Natural killer cell (primary cell): ENCODE measurements at regions not wholly inside any gene's neighbourhood (a gene's known extent, or its start where the extent isn't known, plus 50 kb on each side); places are given as distances from the start of the nearest gene placed in this dataset.

Experiments
- ATAC-seq, 3 donors: fragments of 150-1000 bp in 2 of 3; fragments of 200-7000 bp in 1 of 3; cut with Tn5 transposase; 1 replicate in 1 of 3; 2 replicates in 2 of 3; pipeline ENCODE4 v1.10.0; 2021; ENCODE audit warnings: mild to moderate bottlenecking in 2 of 3, moderate library complexity in 2 of 3
- DNase-seq, 2 donors: peaks; one replicate each; pipeline versions ENCODE4 v3.0.0 to v3.0.0-alpha.2; 2013 to 2021; ENCODE audit warnings: mixed read lengths in 1 of 2
- H3K27ac ChIP-seq: one replicate; pipeline ENCODE4 v1.5.1; 2013; ENCODE audit warnings: mild to moderate bottlenecking, low read length
- H3K27me3 ChIP-seq: one replicate; pipeline ENCODE4 v1.6.1; 2013; ENCODE audit warnings: low read length; ENCODE audit not compliant: control insufficient read depth, insufficient read depth
- H3K36me3 ChIP-seq: one replicate; pipeline ENCODE4 v1.6.1; 2013; ENCODE audit warnings: low read length; ENCODE audit not compliant: control insufficient read depth, insufficient read depth
- H3K4me1 ChIP-seq: one replicate; pipeline ENCODE4 v1.6.1; 2013; ENCODE audit warnings: low read length; ENCODE audit not compliant: control insufficient read depth, insufficient read depth
- H3K4me3 ChIP-seq: one replicate; pipeline ENCODE4 v1.5.1; 2013; ENCODE audit warnings: low read length
- H3K9me3 ChIP-seq: one replicate; pipeline ENCODE4 v1.6.1; 2013; ENCODE audit warnings: low read length; ENCODE audit not compliant: control insufficient read depth, insufficient read depth
- H3K27ac Mint-ChIP-seq, 2 donors: one replicate each; pipeline ENCODE4 v1.8.0; 2022; ENCODE audit warnings: mild to moderate bottlenecking in 2 of 2, mixed read lengths in 2 of 2, moderate library complexity in 1 of 2
- H3K27me3 Mint-ChIP-seq, 2 donors: one replicate each; pipeline ENCODE4 v1.8.0; 2022; ENCODE audit warnings: low read depth in 2 of 2, mixed read lengths in 2 of 2
- H3K36me3 Mint-ChIP-seq: one replicate; pipeline ENCODE4 v1.8.0; 2022; ENCODE audit warnings: mixed read lengths
- H3K4me1 Mint-ChIP-seq, 2 donors: one replicate each; pipeline ENCODE4 v1.8.0; 2022; ENCODE audit warnings: mixed read lengths in 2 of 2
- H3K4me3 Mint-ChIP-seq: one replicate; pipeline ENCODE4 v1.8.0; 2022; ENCODE audit warnings: mild to moderate bottlenecking, moderate library complexity, mixed read lengths
- H3K9me3 Mint-ChIP-seq, 2 donors: one replicate each; pipeline ENCODE4 v1.8.0; 2022; ENCODE audit warnings: mixed read lengths in 2 of 2
- WGBS: methylation state at CpG from one replicate; pipeline ENCODE4 v1.1.7; 2013; ENCODE audit warnings: missing lambda C conversion rate; ENCODE audit not compliant: insufficient coverage; 5-methylcytosine and 5-hydroxymethylcytosine counted together
- intact Hi-C: fragments of 100-400 bp; cut with micrococcal nuclease; formaldehyde crosslinking; loops from one replicate; pipeline ENCODE4 v1.14.2; 2022
- TF ChIP-seq, protein P1 (sequence below): fragments of 200-600 bp; IDR thresholded peaks from one replicate; pipeline ENCODE4 v1.8.0; 2022; ENCODE audit warnings: antibody characterized with exemption

DNA sequence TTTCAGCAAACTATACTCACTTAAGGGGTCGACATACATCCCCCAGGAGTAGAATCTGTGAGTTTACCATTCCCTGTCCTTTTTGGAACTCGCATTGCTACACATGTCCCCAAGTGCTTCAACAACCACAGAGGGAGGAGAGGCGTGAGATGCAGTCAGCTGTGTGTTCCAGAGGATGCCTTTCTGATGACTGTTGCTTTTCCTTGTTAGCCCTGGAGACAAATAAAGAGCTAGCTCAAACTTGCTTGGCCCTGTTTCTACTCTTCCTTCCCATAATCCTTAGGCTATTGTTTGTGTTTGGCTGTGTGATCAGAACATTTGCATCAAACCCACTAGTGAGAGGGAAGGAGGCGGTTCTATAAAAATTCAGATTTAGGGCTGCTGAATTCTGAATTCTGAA lies 264.0 kb downstream of the ENGASE start:
- no peaks in the 10 kb centered on the region for H3K36me3 Mint-ChIP-seq
- WGBS, result 61% methylated on average over 4 of the region's 4 CpGs
- no peaks in the 10 kb centered on the region for H3K9me3 Mint-ChIP-seq
- H3K4me1 ChIP-seq, result peaks cover 9% of the 10 kb centered on the region
- H3K36me3 ChIP-seq, result no peaks in the 10 kb centered on the region
- H3K27ac Mint-ChIP-seq, result no peak overlapping the region
- no peaks in the 10 kb centered on the region for H3K9me3 ChIP-seq
- TF ChIP-seq, protein P1, sequence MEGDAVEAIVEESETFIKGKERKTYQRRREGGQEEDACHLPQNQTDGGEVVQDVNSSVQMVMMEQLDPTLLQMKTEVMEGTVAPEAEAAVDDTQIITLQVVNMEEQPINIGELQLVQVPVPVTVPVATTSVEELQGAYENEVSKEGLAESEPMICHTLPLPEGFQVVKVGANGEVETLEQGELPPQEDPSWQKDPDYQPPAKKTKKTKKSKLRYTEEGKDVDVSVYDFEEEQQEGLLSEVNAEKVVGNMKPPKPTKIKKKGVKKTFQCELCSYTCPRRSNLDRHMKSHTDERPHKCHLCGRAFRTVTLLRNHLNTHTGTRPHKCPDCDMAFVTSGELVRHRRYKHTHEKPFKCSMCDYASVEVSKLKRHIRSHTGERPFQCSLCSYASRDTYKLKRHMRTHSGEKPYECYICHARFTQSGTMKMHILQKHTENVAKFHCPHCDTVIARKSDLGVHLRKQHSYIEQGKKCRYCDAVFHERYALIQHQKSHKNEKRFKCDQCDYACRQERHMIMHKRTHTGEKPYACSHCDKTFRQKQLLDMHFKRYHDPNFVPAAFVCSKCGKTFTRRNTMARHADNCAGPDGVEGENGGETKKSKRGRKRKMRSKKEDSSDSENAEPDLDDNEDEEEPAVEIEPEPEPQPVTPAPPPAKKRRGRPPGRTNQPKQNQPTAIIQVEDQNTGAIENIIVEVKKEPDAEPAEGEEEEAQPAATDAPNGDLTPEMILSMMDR, result no peak
- H3K27ac ChIP-seq, result no peak overlapping the region
- H3K4me3 Mint-ChIP-seq, result no peak overlapping the region
- H3K4me3 ChIP-seq, result no peak overlapping the region
- ATAC-seq, result no peak
- peaks cover 2% of the 10 kb centered on the region for H3K27me3 ChIP-seq
- DNase-seq, result no peak
- H3K27me3 Mint-ChIP-seq, result peaks cover 7 to 10% of the 10 kb centered on the region in 2 donors
- intact Hi-C loops, result no loop called here
- H3K4me1 Mint-ChIP-seq, result peaks cover 0 to 11% of the 10 kb centered on the region in 2 donors

DNA sequence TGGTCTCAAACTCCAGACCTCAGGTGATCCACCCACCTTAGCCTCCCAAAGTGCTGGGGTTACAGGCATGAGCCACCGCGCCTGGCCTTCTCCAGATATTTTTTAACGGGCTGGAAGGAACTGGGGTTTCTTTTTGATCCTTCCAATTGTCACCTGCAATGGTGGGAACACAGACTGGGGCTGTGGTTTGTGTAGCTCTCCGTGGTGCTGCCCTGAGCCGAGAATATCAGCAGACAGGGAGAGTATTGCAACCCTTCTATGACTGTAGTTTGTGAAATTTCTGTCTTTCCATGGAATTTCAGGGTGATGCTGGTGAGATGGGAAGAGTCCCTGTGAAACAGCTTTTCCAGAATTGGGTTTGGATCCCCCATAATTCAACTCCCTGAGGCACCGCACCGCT lies 263.5 kb downstream of the ENGASE start:
- Mint-ChIP-seq H3K4me1 (peaks cover 0 to 11% of the 10 kb centered on the region in 2 donors), H3K9me3 (no peaks in the 10 kb centered on the region), H3K4me3 (no peak overlapping the region), H3K27me3 (peaks cover 7 to 10% of the 10 kb centered on the region in 2 donors), H3K27ac (no peak overlapping the region), H3K36me3 (no peaks in the 10 kb centered on the region)
- Histone ChIP-seq H3K27me3 (no peaks in the 10 kb centered on the region), H3K36me3 (no peaks in the 10 kb centered on the region), H3K4me1 (peaks cover 9% of the 10 kb centered on the region), H3K9me3 (no peaks in the 10 kb centered on the region), H3K4me3 (no peak overlapping the region), H3K27ac (no peak overlapping the region)
- intact Hi-C loops, result no loop called here
- WGBS, result 68% methylated on average over 7 of the region's 7 CpGs
- DNase-seq (no peak), ATAC-seq (no peak)
- TF ChIP-seq, protein P1, result no peak

DNA sequence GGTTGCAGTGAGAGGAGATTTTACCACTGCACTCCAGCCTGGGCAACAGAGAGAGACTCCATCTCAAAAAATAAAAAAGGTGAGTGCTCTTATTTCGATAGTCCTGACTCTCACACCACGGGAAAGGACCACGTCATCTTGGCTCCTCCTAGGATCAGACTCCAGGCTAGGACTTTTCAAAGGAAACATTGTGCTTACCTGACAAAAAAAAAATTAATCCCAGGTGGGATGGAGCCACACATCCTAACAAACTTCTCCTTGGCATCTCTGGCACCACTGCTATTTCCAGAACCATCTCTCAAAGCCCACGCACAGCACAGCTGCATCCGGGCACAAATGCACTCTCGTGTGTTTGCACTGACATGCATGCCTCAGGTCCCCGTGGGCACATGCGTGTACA lies 262.4 kb downstream of the ENGASE start:
- no peaks in the 10 kb centered on the region for H3K36me3 ChIP-seq
- no peak overlapping the region for H3K27ac Mint-ChIP-seq
- no peaks in the 10 kb centered on the region for H3K9me3 ChIP-seq
- no peak overlapping the region for H3K27ac ChIP-seq
- no peak overlapping the region for H3K4me3 ChIP-seq
- WGBS, result 81% methylated on average over 8 of the region's 8 CpGs
- peaks cover 9% of the 10 kb centered on the region for H3K4me1 ChIP-seq
- peaks cover 13 to 16% of the 10 kb centered on the region in 2 donors for H3K27me3 Mint-ChIP-seq
- no peaks in the 10 kb centered on the region for H3K9me3 Mint-ChIP-seq
- no peak overlapping the region for H3K4me3 Mint-ChIP-seq
- no peaks in the 10 kb centered on the region for H3K36me3 Mint-ChIP-seq
- TF ChIP-seq, protein P1, result no peak
- no peaks in the 10 kb centered on the region for H3K27me3 ChIP-seq
- ATAC-seq (no peak), DNase-seq (no peak)
- H3K4me1 Mint-ChIP-seq, result peaks cover 0 to 11% of the 10 kb centered on the region in 2 donors
- intact Hi-C loops, result no loop called here

DNA sequence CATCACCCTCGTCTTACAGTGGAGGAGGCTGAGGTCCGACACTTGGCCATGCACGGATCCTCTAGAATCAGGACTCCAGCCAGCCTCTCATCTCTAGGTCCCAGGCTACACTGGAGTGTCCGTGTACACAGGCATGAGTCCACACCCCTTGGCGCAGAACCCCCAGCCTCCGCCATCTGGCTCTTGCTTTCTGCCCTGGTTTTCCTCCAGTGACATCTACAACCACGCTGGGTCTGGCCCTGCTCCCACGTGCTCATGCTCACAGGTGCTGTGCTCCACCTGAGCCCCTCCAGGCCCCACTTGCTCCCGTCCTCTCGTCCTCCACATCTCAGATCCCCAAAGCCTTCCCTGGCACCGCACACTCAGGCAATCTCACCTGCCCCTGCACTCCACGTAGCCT lies 260.8 kb downstream of the ENGASE start:
- no peaks in the 10 kb centered on the region for H3K36me3 Mint-ChIP-seq
- no peak for DNase-seq
- H3K27ac Mint-ChIP-seq, result no peak overlapping the region
- intact Hi-C loops, result no loop called here
- H3K9me3 Mint-ChIP-seq, result no peaks in the 10 kb centered on the region
- no peaks in the 10 kb centered on the region for H3K9me3 ChIP-seq
- no peaks in the 10 kb centered on the region for H3K4me1 ChIP-seq
- H3K4me3 Mint-ChIP-seq, result no peak overlapping the region
- 74% methylated on average over 12 of the region's 12 CpGs for WGBS
- ATAC-seq, result peak in 1 of 3 donors; percentile 13
- H3K27ac ChIP-seq, result no peak overlapping the region
- H3K27me3 Mint-ChIP-seq, result peaks cover 17 to 29% of the 10 kb centered on the region in 2 donors
- H3K27me3 ChIP-seq, result no peaks in the 10 kb centered on the region
- H3K4me1 Mint-ChIP-seq, result peaks cover 0 to 6% of the 10 kb centered on the region in 2 donors
- TF ChIP-seq, protein P1, result no peak
- H3K4me3 ChIP-seq, result no peak overlapping the region
- no peaks in the 10 kb centered on the region for H3K36me3 ChIP-seq
